A673 (cell line): ENCODE measurements at regions not wholly inside any gene's neighbourhood (a gene's known extent, or its start where the extent isn't known, plus 50 kb on each side); places are given as distances from the start of the nearest gene placed in this dataset.

Experiments used
- CTCF ChIP-seq: fragments of 300-800, 200-600 bp; sonication (generic); conservative IDR thresholded peaks from 2 replicates; pipeline ENCODE4 v1.5.1; 2017; ENCODE audit warnings: low read depth, mild to moderate bottlenecking, antibody characterized with exemption, low read length, moderate library complexity, mixed read lengths
- EZH2 ChIP-seq: fragments of 200-600 bp; sonication (generic); IDR thresholded peaks from 2 replicates; pipeline ENCODE4 v1.6.1; 2017; ENCODE audit warnings: borderline replicate concordance, low read depth, mild to moderate bottlenecking, mixed read lengths, antibody characterized with exemption, low read length; ENCODE audit not compliant: poor library complexity, severe bottlenecking

- TF ChIP-seq CTCF (no peak), EZH2 (no peak)
Observed at GRCh38 chr13:31912647-31913401, 118.8 kb upstream of the FRY start.
